ENCODE measurements at regions not wholly inside any gene's neighbourhood (a gene's known extent, or its start where the extent isn't known, plus 50 kb on each side); places are given as distances from the start of the nearest gene placed in this dataset.

- TF ChIP-seq UBTF (CRISPR knock-in tag; IDR thresholded peaks at IDR 0.05): no peak
- no peak for TF ChIP-seq PATZ1 (CRISPR knock-in tag; IDR thresholded peaks at IDR 0.05)
- TF ChIP-seq TRAFD1 (CRISPR knock-in tag; IDR thresholded peaks at IDR 0.05; ENCODE audit: borderline replicate concordance): no peak
- no peak for TF ChIP-seq ZBTB46 (CRISPR knock-in tag; IDR thresholded peaks at IDR 0.05; ENCODE audit: borderline replicate concordance)
- TF ChIP-seq GABPB1 (CRISPR knock-in tag; IDR thresholded peaks at IDR 0.05): no peak
These were observed 429.2 kb downstream of the PID1 start (continued) for GRCh38 chr2:228841877-228842276.

Data from HepG2 (cell line).